ENCODE measurements at regions not wholly inside any gene's neighbourhood (a gene's known extent, or its start where the extent isn't known, plus 50 kb on each side); places are given as distances from the start of the nearest gene placed in this dataset.

DNA sequence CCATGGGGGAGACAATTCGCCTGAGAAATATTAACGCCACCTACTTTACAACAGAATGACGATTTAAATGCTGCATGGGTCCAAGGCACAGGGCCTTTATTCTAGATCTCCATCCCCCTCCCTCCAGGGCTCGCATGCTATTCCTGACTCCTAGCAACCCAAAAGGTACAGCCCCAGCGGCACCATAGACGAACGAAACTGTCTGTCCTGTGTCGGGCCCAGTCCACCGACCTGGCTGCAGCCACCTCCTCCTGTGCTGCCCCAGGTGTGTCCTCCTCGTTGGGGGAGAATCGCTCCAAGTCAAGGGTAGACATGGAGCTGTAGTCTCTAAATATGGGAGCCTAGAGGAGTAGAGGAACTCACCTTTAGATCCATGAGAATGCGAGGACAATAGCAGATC lies 196.5 kb downstream of the TOMM20 start:
- ATAC-seq, result no peak
- H3K27ac ChIP-seq, result peak overlapping the region in 1 of 10 donors; percentile 78
- H3K4me1 ChIP-seq, result peaks cover 7 to 52% (median 19%) of the 10 kb centered on the region in 9 donors
- 94 to 98% methylated on average over 12 of the region's 12 CpGs for WGBS, 2 donors
- DNase-seq, result no peak
- no peaks in the 10 kb centered on the region for H3K9me3 ChIP-seq
- TF ChIP-seq, protein P1, sequence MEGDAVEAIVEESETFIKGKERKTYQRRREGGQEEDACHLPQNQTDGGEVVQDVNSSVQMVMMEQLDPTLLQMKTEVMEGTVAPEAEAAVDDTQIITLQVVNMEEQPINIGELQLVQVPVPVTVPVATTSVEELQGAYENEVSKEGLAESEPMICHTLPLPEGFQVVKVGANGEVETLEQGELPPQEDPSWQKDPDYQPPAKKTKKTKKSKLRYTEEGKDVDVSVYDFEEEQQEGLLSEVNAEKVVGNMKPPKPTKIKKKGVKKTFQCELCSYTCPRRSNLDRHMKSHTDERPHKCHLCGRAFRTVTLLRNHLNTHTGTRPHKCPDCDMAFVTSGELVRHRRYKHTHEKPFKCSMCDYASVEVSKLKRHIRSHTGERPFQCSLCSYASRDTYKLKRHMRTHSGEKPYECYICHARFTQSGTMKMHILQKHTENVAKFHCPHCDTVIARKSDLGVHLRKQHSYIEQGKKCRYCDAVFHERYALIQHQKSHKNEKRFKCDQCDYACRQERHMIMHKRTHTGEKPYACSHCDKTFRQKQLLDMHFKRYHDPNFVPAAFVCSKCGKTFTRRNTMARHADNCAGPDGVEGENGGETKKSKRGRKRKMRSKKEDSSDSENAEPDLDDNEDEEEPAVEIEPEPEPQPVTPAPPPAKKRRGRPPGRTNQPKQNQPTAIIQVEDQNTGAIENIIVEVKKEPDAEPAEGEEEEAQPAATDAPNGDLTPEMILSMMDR (IDR thresholded peaks at IDR 0.05), result no peak
- no peaks in the 10 kb centered on the region for H3K27me3 ChIP-seq
- H3K4me3 ChIP-seq, result no peak overlapping the region
- no peaks in the 10 kb centered on the region for H3K36me3 ChIP-seq
- intact Hi-C loops (cut with DNase I), result loop anchor here in 1 of 10 donors (2.0 kb wide), 1 partner anchor 37 kb away; no protein-coding TSS in a partner anchor

- Histone ChIP-seq H3K4me1 (peaks cover 11 to 52% (median 23%) of the 10 kb centered on the region in 9 donors), H3K36me3 (no peaks in the 10 kb centered on the region), H3K27ac (no peak overlapping the region), H3K27me3 (no peaks in the 10 kb centered on the region), H3K4me3 (no peak overlapping the region), H3K9me3 (no peaks in the 10 kb centered on the region)
- TF ChIP-seq, protein P1 (IDR thresholded peaks at IDR 0.05), result no peak
- no peak for DNase-seq
- no peak for ATAC-seq
- intact Hi-C loops (cut with DNase I), result no loop called here
- WGBS, 2 donors, result 96 to 99% methylated on average over 4 of the region's 4 CpGs
These were observed 197.1 kb downstream of the TOMM20 start for GRCh38 chr1:234931404-234931973.

GRCh38 chr1:234929369-234929768 lies 199.3 kb downstream of the TOMM20 start:
- TF ChIP-seq, protein P1 (IDR thresholded peaks at IDR 0.05), result no peak
- DNase-seq (no peak), ATAC-seq (no peak)
- H3K9me3 ChIP-seq, result no peaks in the 10 kb centered on the region
- no peaks in the 10 kb centered on the region for H3K27me3 ChIP-seq
- peak overlapping the region in 1 of 10 donors; percentile 1 for H3K27ac ChIP-seq
- H3K4me1 ChIP-seq, result peaks cover 14 to 63% (median 40%) of the 10 kb centered on the region in 9 donors
- intact Hi-C loops (cut with DNase I), result loop anchor here in 6 of 10 donors (5.0 to 10.0 kb wide), 3 partner anchors 33 to 395 kb away; no protein-coding TSS in a partner anchor
- H3K4me3 ChIP-seq, result no peak overlapping the region
- H3K36me3 ChIP-seq, result no peaks in the 10 kb centered on the region
- 78 to 80% methylated on average over 3 of the region's 3 CpGs for WGBS, 2 donors

DNA sequence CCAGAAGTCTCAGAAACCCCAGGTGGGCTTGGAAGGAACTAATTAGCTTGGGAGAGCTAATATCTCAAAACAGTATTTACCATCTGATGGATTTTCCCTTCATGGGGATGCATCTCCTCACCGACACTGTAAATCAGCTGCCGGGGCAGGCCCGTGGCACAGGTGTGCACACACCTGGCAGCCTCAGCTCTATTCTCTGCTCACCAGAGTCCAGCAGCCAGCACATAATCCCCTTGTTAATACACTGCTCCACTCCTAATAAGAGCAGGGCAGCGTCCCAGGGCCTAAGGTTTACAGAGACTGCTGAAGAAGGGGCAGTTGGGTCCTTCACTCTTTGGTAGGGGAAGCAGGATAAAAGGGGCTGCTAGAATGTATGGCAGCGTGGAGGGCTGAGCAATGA lies 200.0 kb downstream of the TOMM20 start:
- Histone ChIP-seq H3K9me3 (no peaks in the 10 kb centered on the region), H3K27ac (peak overlapping the region in 1 of 10 donors; percentile 1), H3K4me1 (peaks cover 14 to 60% (median 38%) of the 10 kb centered on the region in 9 donors), H3K27me3 (no peaks in the 10 kb centered on the region), H3K36me3 (no peaks in the 10 kb centered on the region), H3K4me3 (no peak overlapping the region)
- intact Hi-C loops (cut with DNase I), result loop anchor here in 6 of 10 donors (5.0 to 10.0 kb wide), 3 partner anchors 34 to 394 kb away; no protein-coding TSS in a partner anchor
- DNase-seq (no peak), ATAC-seq (no peak)
- TF ChIP-seq, protein P1 (IDR thresholded peaks at IDR 0.05), result no peak
- WGBS, 2 donors, result 94 to 98% methylated on average over 5 of the region's 5 CpGs

All from heart right ventricle (tissue), 16 donors.